GM19463 (cell line): ENCODE measurements at regions not wholly inside any gene's neighbourhood (a gene's known extent, or its start where the extent isn't known, plus 50 kb on each side); places are given as distances from the start of the nearest gene placed in this dataset.

Source experiments
- ATAC-seq: cut with Tn5 transposase; IDR thresholded peaks from one replicate; pipeline ENCODE4 v1.9.1; 2021; ENCODE audit warnings: mild to moderate bottlenecking, moderate library complexity; ENCODE audit not compliant: unreplicated experiment

GRCh38 chr13:107365466-107366215 lies 797.7 kb upstream of the ARGLU1 start:
- no peak for ATAC-seq

GRCh38 chr13:107364658-107365057 lies 796.7 kb upstream of the ARGLU1 start:
- no peak for ATAC-seq

- no peak for ATAC-seq
These were observed 793.7 kb upstream of the ARGLU1 start for GRCh38 chr13:107361666-107362065.

GRCh38 chr13:107360010-107360409 lies 792.1 kb upstream of the ARGLU1 start:
- ATAC-seq = no peak

- ATAC-seq = no peak
These were observed 790.9 kb upstream of the ARGLU1 start for GRCh38 chr13:107358866-107359265.

- ATAC-seq = no peak
These were observed 783.4 kb upstream of the ARGLU1 start for GRCh38 chr13:107351305-107351704.

GRCh38 chr13:107348925-107349324 lies 781.0 kb upstream of the ARGLU1 start:
- ATAC-seq = no peak

- ATAC-seq = no peak
These were observed 780.5 kb upstream of the ARGLU1 start for GRCh38 chr13:107348471-107348870.

- no peak for ATAC-seq
These were observed 779.9 kb upstream of the ARGLU1 start for GRCh38 chr13:107347641-107348369.

GRCh38 chr13:107342747-107343146 lies 774.8 kb upstream of the ARGLU1 start:
- no peak for ATAC-seq

- ATAC-seq = no peak
These were observed 771.3 kb upstream of the ARGLU1 start for GRCh38 chr13:107339209-107339608.

GRCh38 chr13:107332188-107332587 lies 764.3 kb upstream of the ARGLU1 start:
- no peak for ATAC-seq

GRCh38 chr13:107331359-107331758 lies 763.4 kb upstream of the ARGLU1 start:
- ATAC-seq = no peak

- no peak for ATAC-seq
These were observed 762.5 kb upstream of the ARGLU1 start for GRCh38 chr13:107330484-107330883.

- no peak for ATAC-seq
These were observed 762.1 kb upstream of the ARGLU1 start for GRCh38 chr13:107329991-107330390.

GRCh38 chr13:107324416-107325204 lies 756.7 kb upstream of the ARGLU1 start:
- no peak for ATAC-seq

GRCh38 chr13:107322228-107322627 lies 754.3 kb upstream of the ARGLU1 start:
- no peak for ATAC-seq

- no peak for ATAC-seq
These were observed 737.2 kb upstream of the ARGLU1 start for GRCh38 chr13:107305178-107305577.

GRCh38 chr13:107301724-107302374 lies 733.9 kb upstream of the ARGLU1 start:
- ATAC-seq = no peak

- no peak for ATAC-seq
These were observed 731.8 kb upstream of the ARGLU1 start for GRCh38 chr13:107299717-107300116.

GRCh38 chr13:107296804-107297203 lies 728.9 kb upstream of the ARGLU1 start:
- ATAC-seq = no peak
